Naive thymus-derived CD4-positive, alpha-beta T cell (primary cell): ENCODE measurements at regions not wholly inside any gene's neighbourhood (a gene's known extent, or its start where the extent isn't known, plus 50 kb on each side); places are given as distances from the start of the nearest gene placed in this dataset.
A peak's percentile ranks its signal among the peaks of the same experiment; 100 is the strongest.
"Not testable (repeated sequence)": the region's sequence is repeated elsewhere in the genome, so short reads cannot be mapped to it uniquely, and the experiment has no call there.

Experiments used
- ATAC-seq: fragments of 150-1000 bp; cut with Tn5 transposase; 2 replicates; pipeline ENCODE4 v1.10.0; 2021; ENCODE audit warnings: mild to moderate bottlenecking, moderate library complexity
- CTCF ChIA-PET: fragments of 350-600 bp; sonication (Branson Sonifier 250); formaldehyde crosslinking; loops from one replicate; lab custom pipeline; 2021; ENCODE audit warnings: antibody characterized with exemption; lab: Charles Lee
- POLR2A ChIA-PET: fragments of 350-600 bp; sonication (Branson Sonifier 250); formaldehyde crosslinking; loops from one replicate; lab custom pipeline; 2021; ENCODE audit warnings: antibody characterized with exemption, inconsistent platforms; lab: Charles Lee
- DNase-seq, 9 donors: peaks; one replicate each; pipeline versions ENCODE4 v3.0.0 to v3.0.0-alpha.2; 2020 to 2022; ENCODE audit warnings: mixed read lengths in 1 of 9
- H3K27ac ChIP-seq: one replicate; pipeline ENCODE4 v1.7.0; 2013; ENCODE audit warnings: mild to moderate bottlenecking, low read depth, low read length, moderate library complexity
- H3K27me3 ChIP-seq, 2 donors: one replicate each; pipeline ENCODE4 v1.7.0; 2013; ENCODE audit warnings: low read length in 2 of 2, mild to moderate bottlenecking in 2 of 2, moderate library complexity in 2 of 2; ENCODE audit not compliant: control insufficient read depth in 2 of 2, insufficient read depth in 2 of 2
- H3K36me3 ChIP-seq, 3 experiments: 1 replicate in 2 of 3; 2 replicates in 1 of 3; pipeline ENCODE4 v1.7.0; 2013; ENCODE audit warnings: low read length in 3 of 3, mild to moderate bottlenecking in 3 of 3, moderate library complexity in 1 of 3; ENCODE audit not compliant: insufficient read depth in 3 of 3, control insufficient read depth in 2 of 3
- H3K4me1 ChIP-seq, 2 donors: one replicate each; pipeline ENCODE4 v1.7.0; 2013; ENCODE audit warnings: low read length in 2 of 2, mild to moderate bottlenecking in 2 of 2, moderate library complexity in 1 of 2; ENCODE audit not compliant: control insufficient read depth in 2 of 2, insufficient read depth in 2 of 2
- H3K4me3 ChIP-seq: 2 replicates; pipeline ENCODE4 v1.7.0; 2013; ENCODE audit warnings: mild to moderate bottlenecking, low read length
- H3K9me3 ChIP-seq, 3 experiments: 1 replicate in 2 of 3; 2 replicates in 1 of 3; pipeline ENCODE4 v1.7.0; 2013; ENCODE audit warnings: low read length in 3 of 3; ENCODE audit not compliant: control insufficient read depth in 2 of 3
- H3K27ac Mint-ChIP-seq, 9 donors: one replicate each; pipeline ENCODE4 v1.8.0; 2020 to 2022; ENCODE audit warnings: mixed read lengths in 9 of 9, mild to moderate bottlenecking in 8 of 9, moderate library complexity in 5 of 9, inconsistent platforms in 2 of 9
- H3K27me3 Mint-ChIP-seq, 5 donors: one replicate each; pipeline ENCODE4 v1.8.0; 2021 to 2022; ENCODE audit warnings: mixed read lengths in 5 of 5, mild to moderate bottlenecking in 1 of 5
- H3K36me3 Mint-ChIP-seq, 5 donors: one replicate each; pipeline ENCODE4 v1.8.0; 2020 to 2022; ENCODE audit warnings: mixed read lengths in 5 of 5, mild to moderate bottlenecking in 3 of 5, inconsistent platforms in 1 of 5
- H3K4me1 Mint-ChIP-seq, 7 donors: one replicate each; pipeline ENCODE4 v1.8.0; 2020 to 2022; ENCODE audit warnings: mixed read lengths in 7 of 7, mild to moderate bottlenecking in 3 of 7, inconsistent platforms in 1 of 7
- H3K4me3 Mint-ChIP-seq, 10 donors: one replicate each; pipeline ENCODE4 v1.8.0; 2020 to 2022; ENCODE audit warnings: mild to moderate bottlenecking in 10 of 10, mixed read lengths in 10 of 10, moderate library complexity in 6 of 10, inconsistent platforms in 2 of 10
- H3K9me3 Mint-ChIP-seq, 11 donors: one replicate each; pipeline ENCODE4 v1.8.0; 2020 to 2022; ENCODE audit warnings: mixed read lengths in 11 of 11, mild to moderate bottlenecking in 4 of 11, inconsistent platforms in 1 of 11, moderate library complexity in 1 of 11
- intact Hi-C, 2 donors: fragments of 100-400 bp; cut with micrococcal nuclease; formaldehyde crosslinking; loops; one replicate each; pipeline ENCODE4 v1.15.1; 2023

GRCh38 chr6:130558131-130558530 lies 192.3 kb downstream of the TMEM200A start:
- ChIA-PET POLR2A (no interaction called here), CTCF (no interaction called here)
- H3K4me3 ChIP-seq, result no peak overlapping the region
- Mint-ChIP-seq H3K27me3 (peaks cover 0 to 1% (median 0%) of the 10 kb centered on the region in 5 donors), H3K36me3 (peaks cover 0 to 27% (median 0%) of the 10 kb centered on the region in 5 donors), H3K27ac (peak overlapping the region in 1 of 9 donors; percentile 38), H3K9me3 (peaks cover 0 to 19% (median 0%) of the 10 kb centered on the region in 11 donors), H3K4me3 (no peak overlapping the region), H3K4me1 (peaks cover 7 to 23% (median 19%) of the 10 kb centered on the region in 7 donors)
- intact Hi-C loops, result no loop called here
- no peaks in the 10 kb centered on the region for H3K36me3 ChIP-seq
- H3K27ac ChIP-seq, result no peak overlapping the region
- H3K4me1 ChIP-seq, result no peaks in the 10 kb centered on the region
- DNase-seq (no peak), ATAC-seq (no peak)
- H3K27me3 ChIP-seq, result no peaks in the 10 kb centered on the region
- H3K9me3 ChIP-seq, result no peaks in the 10 kb centered on the region

GRCh38 chr6:130559166-130559565 lies 193.3 kb downstream of the TMEM200A start:
- ATAC-seq (no peak), DNase-seq (no peak)
- Mint-ChIP-seq H3K36me3 (peaks cover 0 to 27% (median 0%) of the 10 kb centered on the region in 5 donors), H3K27ac (no peak overlapping the region), H3K9me3 (peaks cover 0 to 17% (median 0%) of the 10 kb centered on the region in 11 donors), H3K27me3 (peaks cover 0 to 1% (median 0%) of the 10 kb centered on the region in 5 donors), H3K4me3 (no peak overlapping the region), H3K4me1 (peaks cover 7 to 23% (median 19%) of the 10 kb centered on the region in 7 donors)
- intact Hi-C loops, result no loop called here
- ChIA-PET POLR2A (no interaction called here), CTCF (no interaction called here)
- Histone ChIP-seq H3K4me1 (no peaks in the 10 kb centered on the region), H3K9me3 (no peaks in the 10 kb centered on the region), H3K36me3 (no peaks in the 10 kb centered on the region), H3K27ac (no peak overlapping the region), H3K27me3 (no peaks in the 10 kb centered on the region), H3K4me3 (no peak overlapping the region)

DNA sequence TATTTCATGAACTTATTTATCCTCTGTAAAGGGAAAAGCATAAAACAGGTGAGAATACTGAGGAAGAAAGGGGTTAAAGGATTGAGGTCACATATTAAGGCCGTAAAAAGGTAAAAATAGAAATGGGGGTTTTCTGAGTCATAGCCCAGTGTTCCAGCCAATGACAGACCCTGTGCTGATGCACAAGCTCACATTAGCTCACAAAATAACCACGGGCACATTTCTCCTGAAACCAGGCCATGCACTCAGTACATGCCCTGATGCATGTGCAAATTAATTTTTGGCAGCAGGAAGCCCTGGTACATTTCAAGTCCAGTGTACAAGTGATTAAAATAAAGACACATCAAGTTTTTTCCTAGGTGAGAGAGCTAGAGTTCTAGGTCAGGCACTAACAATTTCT lies 194.4 kb downstream of the TMEM200A start:
- no peak overlapping the region for H3K27ac ChIP-seq
- H3K4me3 ChIP-seq, result no peak overlapping the region
- H3K27ac Mint-ChIP-seq, result no peak overlapping the region
- ATAC-seq (no peak), DNase-seq (no peak)
- H3K4me1 ChIP-seq, result no peaks in the 10 kb centered on the region
- H3K4me1 Mint-ChIP-seq, result peaks cover 7 to 23% (median 19%) of the 10 kb centered on the region in 7 donors
- no peaks in the 10 kb centered on the region for H3K36me3 ChIP-seq
- no peaks in the 10 kb centered on the region for H3K27me3 Mint-ChIP-seq
- no peaks in the 10 kb centered on the region for H3K9me3 ChIP-seq
- peaks cover 0 to 20% (median 0%) of the 10 kb centered on the region in 11 donors for H3K9me3 Mint-ChIP-seq
- intact Hi-C loops, result no loop called here
- H3K27me3 ChIP-seq, result no peaks in the 10 kb centered on the region
- CTCF ChIA-PET, result no interaction called here
- POLR2A ChIA-PET, result no interaction called here
- H3K36me3 Mint-ChIP-seq, result peaks cover 0 to 27% (median 0%) of the 10 kb centered on the region in 5 donors
- no peak overlapping the region for H3K4me3 Mint-ChIP-seq

- H3K4me3 ChIP-seq, H3K4me1 ChIP-seq, H3K27me3 Mint-ChIP-seq, POLR2A ChIA-PET, ATAC-seq, H3K27me3 ChIP-seq, H3K27ac ChIP-seq, CTCF ChIA-PET, H3K36me3 ChIP-seq, DNase-seq, intact Hi-C loops, H3K27ac Mint-ChIP-seq, H3K9me3 ChIP-seq: not testable (repeated sequence)
- peaks cover 0 to 21% (median 0%) of the 10 kb centered on the region in 11 donors for H3K9me3 Mint-ChIP-seq
- H3K4me1 Mint-ChIP-seq, result peaks cover 7 to 23% (median 19%) of the 10 kb centered on the region in 7 donors
- H3K36me3 Mint-ChIP-seq, result peaks cover 0 to 30% (median 0%) of the 10 kb centered on the region in 5 donors
- peak overlapping the region in 3 of 10 donors; percentile 7 to 28 (median 15) for H3K4me3 Mint-ChIP-seq
These were observed 195.3 kb downstream of the TMEM200A start for GRCh38 chr6:130561159-130561558.

DNA sequence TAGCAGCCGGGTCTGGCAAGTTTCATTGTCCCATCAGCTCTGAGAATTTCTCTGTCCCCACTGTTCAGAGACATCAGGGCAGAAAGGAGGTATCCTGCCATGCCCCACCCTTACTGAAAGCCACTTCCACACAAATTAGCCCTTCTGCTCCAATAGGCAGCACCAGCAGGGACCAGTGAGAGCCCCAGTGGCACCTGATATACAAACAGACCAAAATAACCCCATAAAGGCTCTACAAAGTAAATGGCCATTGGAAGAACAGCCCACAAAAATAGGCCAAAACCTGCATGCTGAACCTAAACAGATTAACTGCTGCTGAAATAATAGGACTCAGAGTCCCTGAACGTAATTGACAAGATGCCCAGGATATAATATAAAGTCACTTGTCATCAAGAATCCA lies 199.9 kb downstream of the TMEM200A start:
- ChIA-PET CTCF (no interaction called here), POLR2A (no interaction called here)
- peaks cover 0 to 3% (median 0%) of the 10 kb centered on the region in 5 donors for H3K27me3 Mint-ChIP-seq
- H3K4me1 ChIP-seq, result no peaks in the 10 kb centered on the region
- H3K4me3 ChIP-seq, result no peak overlapping the region
- H3K27ac Mint-ChIP-seq, result no peak overlapping the region
- H3K4me1 Mint-ChIP-seq, result peaks cover 7 to 21% (median 14%) of the 10 kb centered on the region in 7 donors
- ATAC-seq, result no peak
- DNase-seq, result no peak
- peaks cover 0 to 28% (median 2%) of the 10 kb centered on the region in 11 donors for H3K9me3 Mint-ChIP-seq
- intact Hi-C loops, result no loop called here
- no peaks in the 10 kb centered on the region for H3K36me3 ChIP-seq
- no peaks in the 10 kb centered on the region for H3K27me3 ChIP-seq
- H3K4me3 Mint-ChIP-seq, result no peak overlapping the region
- peaks cover 0 to 41% (median 0%) of the 10 kb centered on the region in 5 donors for H3K36me3 Mint-ChIP-seq
- H3K27ac ChIP-seq, result no peak overlapping the region
- no peaks in the 10 kb centered on the region for H3K9me3 ChIP-seq

GRCh38 chr6:130574146-130574545 lies 208.3 kb downstream of the TMEM200A start:
- Mint-ChIP-seq H3K36me3 (peaks cover 0 to 71% (median 0%) of the 10 kb centered on the region in 5 donors), H3K27ac (no peak overlapping the region)

DNA sequence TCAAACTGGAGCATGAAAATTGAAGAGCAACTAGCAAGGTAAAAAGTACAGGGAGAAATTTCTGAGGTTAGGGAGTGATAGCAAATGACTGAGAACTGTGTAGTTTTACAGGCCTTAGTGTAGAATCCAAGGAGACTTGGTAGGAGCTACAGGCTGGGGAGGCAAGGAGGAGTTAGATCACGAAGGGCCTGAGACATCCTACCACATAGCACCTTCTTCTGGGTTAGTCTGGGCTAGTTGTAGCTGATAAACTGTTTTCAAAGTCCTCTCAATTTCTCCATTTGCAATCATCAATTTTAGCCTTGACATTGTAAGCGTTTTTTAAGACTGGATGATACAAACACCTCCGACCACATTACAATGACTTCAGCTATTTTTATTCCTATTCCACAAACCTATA lies 209.7 kb downstream of the TMEM200A start:
- H3K27ac Mint-ChIP-seq, result peak overlapping the region in 8 of 9 donors; percentile 29 to 91 (median 70)
- peaks cover 0 to 67% (median 0%) of the 10 kb centered on the region in 5 donors for H3K36me3 Mint-ChIP-seq
- H3K36me3 ChIP-seq, result no peaks in the 10 kb centered on the region
- H3K9me3 Mint-ChIP-seq, result peaks cover 0 to 26% (median 0%) of the 10 kb centered on the region in 11 donors
- intact Hi-C loops, result loop anchor here (5.0 kb wide), 5 partner anchors 47 to 443 kb away; partner anchors contain the start of gene TMEM200A (in 1 of the 2)
- peaks cover 32 to 62% (median 48%) of the 10 kb centered on the region in 7 donors for H3K4me1 Mint-ChIP-seq
- ChIA-PET CTCF (interaction anchor here (0.6 kb wide), 1 partner anchor 102 kb away, joined by 3 read pairs; no protein-coding TSS in a partner anchor), POLR2A (interaction anchor here (0.8 kb wide), 1 partner anchor 63 kb away, joined by 3 read pairs; no protein-coding TSS in a partner anchor)
- no peak overlapping the region for H3K27ac ChIP-seq
- H3K27me3 Mint-ChIP-seq, result peaks cover 0 to 3% (median 0%) of the 10 kb centered on the region in 5 donors
- ATAC-seq (peak; percentile 26), DNase-seq (no peak)
- peak overlapping the region; percentile 31 for H3K4me3 ChIP-seq
- peaks cover 25 to 39% of the 10 kb centered on the region in 2 donors for H3K4me1 ChIP-seq
- no peaks in the 10 kb centered on the region for H3K27me3 ChIP-seq
- no peaks in the 10 kb centered on the region for H3K9me3 ChIP-seq
- H3K4me3 Mint-ChIP-seq, result peak overlapping the region; percentile 35 to 82 (median 73)

More at GRCh38 chr6:130574146-130574545, 208.3 kb downstream of the TMEM200A start:
- Histone ChIP-seq H3K9me3 (no peaks in the 10 kb centered on the region), H3K36me3 (no peaks in the 10 kb centered on the region), H3K27ac (no peak overlapping the region), H3K4me3 (no peak overlapping the region), H3K4me1 (peaks cover 25 to 39% of the 10 kb centered on the region in 2 donors), H3K27me3 (no peaks in the 10 kb centered on the region)
- Mint-ChIP-seq H3K4me3 (no peak overlapping the region), H3K9me3 (peaks cover 0 to 23% (median 0%) of the 10 kb centered on the region in 11 donors), H3K4me1 (peaks cover 32 to 65% (median 48%) of the 10 kb centered on the region in 7 donors), H3K27me3 (no peaks in the 10 kb centered on the region)
- ChIA-PET POLR2A (no interaction called here), CTCF (interaction anchor here (0.6 kb wide), 1 partner anchor 1056 kb away, joined by 3 read pairs; no protein-coding TSS in a partner anchor)
- intact Hi-C loops, result no loop called here
- no peak for DNase-seq
- ATAC-seq, result no peak
